HG02884 (cell line): ENCODE measurements at regions not wholly inside any gene's neighbourhood (a gene's known extent, or its start where the extent isn't known, plus 50 kb on each side); places are given as distances from the start of the nearest gene placed in this dataset.
A peak's percentile ranks its signal among the peaks of the same experiment; 100 is the strongest.

ENCODE experiments used
- ATAC-seq: cut with Tn5 transposase; IDR thresholded peaks from one replicate; pipeline ENCODE4 v1.9.1; 2021; ENCODE audit warnings: mild to moderate bottlenecking, moderate library complexity; ENCODE audit not compliant: unreplicated experiment

- no peak for ATAC-seq
Measured at GRCh38 chr4:114494246-114494803, 104.3 kb upstream of the UGT8 start.

GRCh38 chr4:114495471-114495928, 103.1 kb upstream of the UGT8 start:
- ATAC-seq, result no peak

GRCh38 chr4:114497116-114497515, 101.5 kb upstream of the UGT8 start:
- no peak for ATAC-seq

GRCh38 chr4:114509340-114509739, 89.3 kb upstream of the UGT8 start:
- ATAC-seq, result no peak

GRCh38 chr4:114512595-114513295, 85.9 kb upstream of the UGT8 start:
- no peak for ATAC-seq

- ATAC-seq, result no peak
Measured at GRCh38 chr4:114519368-114519767, 79.2 kb upstream of the UGT8 start.

- no peak for ATAC-seq
Measured at GRCh38 chr4:114527170-114527569, 71.4 kb upstream of the UGT8 start.

- no peak for ATAC-seq
Measured at GRCh38 chr4:114527637-114528036, 71.0 kb upstream of the UGT8 start.

GRCh38 chr4:114535725-114536124, 62.9 kb upstream of the UGT8 start:
- no peak for ATAC-seq

GRCh38 chr4:114537352-114537751, 61.3 kb upstream of the UGT8 start:
- ATAC-seq, result no peak

- no peak for ATAC-seq
Measured at GRCh38 chr4:114538012-114538617, 60.5 kb upstream of the UGT8 start.

GRCh38 chr4:114539985-114540384, 58.6 kb upstream of the UGT8 start:
- no peak for ATAC-seq

GRCh38 chr4:114547340-114548134, 51.1 kb upstream of the UGT8 start:
- ATAC-seq, result peak; percentile 72
